ENCODE measurements at regions not wholly inside any gene's neighbourhood (a gene's known extent, or its start where the extent isn't known, plus 50 kb on each side); places are given as distances from the start of the nearest gene placed in this dataset.

DNA sequence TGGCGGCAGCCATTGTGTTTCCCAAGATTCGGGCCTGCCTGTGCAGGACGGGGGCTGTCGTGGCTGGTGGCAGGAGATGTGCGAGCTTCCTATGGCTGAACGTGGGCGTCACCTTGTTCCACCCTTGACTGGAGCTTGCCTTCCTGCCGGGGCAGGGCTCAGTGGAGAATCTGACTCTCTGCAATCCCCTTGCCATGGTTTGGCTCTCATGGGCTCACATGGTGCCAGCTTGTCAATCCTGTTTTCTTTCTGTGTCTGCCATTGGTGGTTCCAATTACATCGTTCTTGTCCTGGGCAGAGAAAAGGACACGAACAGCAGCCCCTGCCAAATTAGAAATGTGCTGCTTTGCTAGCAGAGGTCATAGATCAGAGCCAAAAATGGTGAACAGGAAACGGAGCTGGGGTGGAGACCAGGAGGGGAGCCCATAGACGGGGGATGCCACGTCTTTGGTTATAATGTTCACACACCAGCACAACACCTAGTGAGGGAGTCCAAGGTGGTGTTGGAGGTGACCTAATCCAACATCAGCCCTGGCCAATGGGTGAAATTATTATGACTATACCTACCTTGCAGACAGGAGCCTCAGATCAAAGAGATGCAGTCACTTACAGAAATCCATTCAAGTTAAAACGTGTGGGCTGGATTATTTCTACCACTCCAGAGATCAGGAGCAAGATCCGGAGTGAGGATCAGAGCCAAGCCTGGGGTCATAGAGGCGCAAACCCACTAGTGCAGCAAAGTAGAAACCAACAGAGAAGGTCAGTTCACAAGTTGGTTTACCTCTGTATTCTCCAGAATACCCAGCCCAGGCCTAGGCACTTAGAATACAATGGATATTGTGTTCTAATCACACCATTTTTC is 253.1 kb downstream of the SIPA1L2 start:
- no peaks in the 10 kb centered on the region for H3K27me3 ChIP-seq (ENCODE audit: control insufficient read depth, insufficient read depth, low read length, poor library complexity, severe bottlenecking)
- DNase-seq = no peak
- Mint-ChIP-seq H3K27me3 (ENCODE audit: insufficient read depth) (peaks cover 10% of the 10 kb centered on the region), H3K36me3 (ENCODE audit: low read depth) (no peaks in the 10 kb centered on the region), H3K9me3 (no peaks in the 10 kb centered on the region), H3K4me1 (peaks cover 13% of the 10 kb centered on the region), H3K4me3 (no peak overlapping the region), H3K27ac (no peak overlapping the region)
- TF ChIP-seq, protein P1, sequence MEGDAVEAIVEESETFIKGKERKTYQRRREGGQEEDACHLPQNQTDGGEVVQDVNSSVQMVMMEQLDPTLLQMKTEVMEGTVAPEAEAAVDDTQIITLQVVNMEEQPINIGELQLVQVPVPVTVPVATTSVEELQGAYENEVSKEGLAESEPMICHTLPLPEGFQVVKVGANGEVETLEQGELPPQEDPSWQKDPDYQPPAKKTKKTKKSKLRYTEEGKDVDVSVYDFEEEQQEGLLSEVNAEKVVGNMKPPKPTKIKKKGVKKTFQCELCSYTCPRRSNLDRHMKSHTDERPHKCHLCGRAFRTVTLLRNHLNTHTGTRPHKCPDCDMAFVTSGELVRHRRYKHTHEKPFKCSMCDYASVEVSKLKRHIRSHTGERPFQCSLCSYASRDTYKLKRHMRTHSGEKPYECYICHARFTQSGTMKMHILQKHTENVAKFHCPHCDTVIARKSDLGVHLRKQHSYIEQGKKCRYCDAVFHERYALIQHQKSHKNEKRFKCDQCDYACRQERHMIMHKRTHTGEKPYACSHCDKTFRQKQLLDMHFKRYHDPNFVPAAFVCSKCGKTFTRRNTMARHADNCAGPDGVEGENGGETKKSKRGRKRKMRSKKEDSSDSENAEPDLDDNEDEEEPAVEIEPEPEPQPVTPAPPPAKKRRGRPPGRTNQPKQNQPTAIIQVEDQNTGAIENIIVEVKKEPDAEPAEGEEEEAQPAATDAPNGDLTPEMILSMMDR (conservative IDR thresholded peaks at IDR 0.05) = no peak
- 89 to 94% methylated on average over 8 to 16 of the region's 16 CpGs for WGBS, 2 experiments (ENCODE audit: insufficient coverage in 1 of 2, insufficient read length in 1 of 2)
- no peak overlapping the region for H3K9ac ChIP-seq (ENCODE audit: extremely low read depth, low read length, poor library complexity, severe bottlenecking)
- H3K4me1 ChIP-seq (ENCODE audit: control insufficient read depth, insufficient read depth, low read length) = no peaks in the 10 kb centered on the region
- no peaks in the 10 kb centered on the region for H3K36me3 ChIP-seq (ENCODE audit: control insufficient read depth, insufficient read depth, low read length)
- no peaks in the 10 kb centered on the region for H3K9me3 ChIP-seq (ENCODE audit: control insufficient read depth, low read length)
- no peak overlapping the region for H3K4me3 ChIP-seq (ENCODE audit: low read length)
- no peak overlapping the region for H3K27ac ChIP-seq (ENCODE audit: low read depth, low read length)

DNA sequence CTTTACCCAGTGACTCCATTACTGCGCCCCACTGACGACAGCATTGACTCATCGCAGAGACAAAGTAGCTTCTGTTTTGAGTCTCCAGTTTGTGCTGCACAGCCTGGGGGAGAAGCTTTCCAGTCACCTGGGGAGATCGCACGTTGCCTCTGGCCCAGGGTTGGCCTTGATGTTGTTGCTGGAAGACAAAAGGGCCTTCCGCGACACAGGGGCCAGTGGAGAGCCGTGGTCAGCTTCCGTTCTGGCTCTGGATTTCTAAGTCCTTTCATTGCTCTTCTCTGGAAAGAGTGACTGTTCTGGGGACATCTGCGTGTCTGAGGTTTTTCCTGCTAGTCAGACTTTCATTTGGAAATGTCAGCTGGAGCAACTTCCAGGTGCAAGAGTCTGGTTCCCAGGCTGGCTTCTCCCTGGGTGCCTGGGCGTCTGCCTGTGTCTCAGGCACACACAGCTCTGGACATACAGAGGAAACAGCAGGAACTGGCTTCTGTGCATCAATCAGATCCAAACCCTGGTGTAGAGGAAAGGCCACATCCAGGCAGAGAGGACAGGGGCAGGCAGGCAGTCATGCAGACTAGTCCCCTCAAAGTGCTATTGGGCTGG is 257.0 kb downstream of the SIPA1L2 start:
- no peak overlapping the region for H3K27ac ChIP-seq (ENCODE audit: low read depth, low read length)
- Mint-ChIP-seq H3K27ac (no peak overlapping the region), H3K4me3 (no peak overlapping the region), H3K27me3 (ENCODE audit: insufficient read depth) (peaks cover 10% of the 10 kb centered on the region), H3K9me3 (no peaks in the 10 kb centered on the region), H3K4me1 (peaks cover 5% of the 10 kb centered on the region), H3K36me3 (ENCODE audit: low read depth) (no peaks in the 10 kb centered on the region)
- TF ChIP-seq, protein P1 (conservative IDR thresholded peaks at IDR 0.05) = no peak
- no peaks in the 10 kb centered on the region for H3K9me3 ChIP-seq (ENCODE audit: control insufficient read depth, low read length)
- H3K36me3 ChIP-seq (ENCODE audit: control insufficient read depth, insufficient read depth, low read length) = no peaks in the 10 kb centered on the region
- H3K4me3 ChIP-seq (ENCODE audit: low read length) = no peak overlapping the region
- WGBS, 2 experiments (ENCODE audit: insufficient coverage in 1 of 2, insufficient read length in 1 of 2) = 92 to 95% methylated on average over 9 to 11 of the region's 11 CpGs
- H3K9ac ChIP-seq (ENCODE audit: extremely low read depth, low read length, poor library complexity, severe bottlenecking) = no peak overlapping the region
- H3K27me3 ChIP-seq (ENCODE audit: control insufficient read depth, insufficient read depth, low read length, poor library complexity, severe bottlenecking) = no peaks in the 10 kb centered on the region
- DNase-seq = no peak
- H3K4me1 ChIP-seq (ENCODE audit: control insufficient read depth, insufficient read depth, low read length) = no peaks in the 10 kb centered on the region

DNA sequence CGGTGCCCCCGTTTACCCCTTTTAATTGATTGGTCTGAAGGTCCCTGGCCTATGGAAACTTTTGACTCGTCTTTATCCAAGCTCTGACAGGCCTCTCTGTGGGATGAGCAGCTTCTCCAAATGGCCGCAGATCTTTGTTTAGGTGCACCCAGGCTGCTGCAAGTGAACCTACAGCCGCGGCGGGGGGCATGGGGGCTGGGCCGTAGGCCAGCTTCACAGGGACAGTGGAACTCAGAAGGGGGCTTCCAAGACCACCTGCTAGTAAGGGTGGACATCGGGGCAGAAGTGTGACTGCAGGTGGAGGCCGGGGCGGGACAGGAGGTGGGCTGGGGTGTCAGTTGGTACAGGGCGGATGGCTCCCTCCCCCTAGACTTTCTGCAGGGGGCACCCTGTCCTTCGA is 257.5 kb downstream of the SIPA1L2 start:
- H3K27ac ChIP-seq (ENCODE audit: low read depth, low read length) = no peak overlapping the region
- no peak overlapping the region for H3K4me3 ChIP-seq (ENCODE audit: low read length)
- WGBS, 2 experiments (ENCODE audit: insufficient coverage in 1 of 2, insufficient read length in 1 of 2) = 92 to 94% methylated on average over 7 to 13 of the region's 13 CpGs
- H3K9ac ChIP-seq (ENCODE audit: extremely low read depth, low read length, poor library complexity, severe bottlenecking) = no peak overlapping the region
- TF ChIP-seq, protein P1 (conservative IDR thresholded peaks at IDR 0.05) = no peak
- H3K27me3 ChIP-seq (ENCODE audit: control insufficient read depth, insufficient read depth, low read length, poor library complexity, severe bottlenecking) = no peaks in the 10 kb centered on the region
- Mint-ChIP-seq H3K36me3 (ENCODE audit: low read depth) (no peaks in the 10 kb centered on the region), H3K4me1 (peaks cover 7% of the 10 kb centered on the region), H3K27ac (no peak overlapping the region), H3K4me3 (no peak overlapping the region), H3K27me3 (ENCODE audit: insufficient read depth) (peaks cover 10% of the 10 kb centered on the region), H3K9me3 (no peaks in the 10 kb centered on the region)
- no peak for DNase-seq
- no peaks in the 10 kb centered on the region for H3K9me3 ChIP-seq (ENCODE audit: control insufficient read depth, low read length)
- no peaks in the 10 kb centered on the region for H3K36me3 ChIP-seq (ENCODE audit: control insufficient read depth, insufficient read depth, low read length)
- H3K4me1 ChIP-seq (ENCODE audit: control insufficient read depth, insufficient read depth, low read length) = peaks cover 2% of the 10 kb centered on the region

Data from endodermal cell (in vitro differentiated cells).